Nephron (organoid): ENCODE measurements at regions not wholly inside any gene's neighbourhood (a gene's known extent, or its start where the extent isn't known, plus 50 kb on each side); places are given as distances from the start of the nearest gene placed in this dataset.
A peak's percentile ranks its signal among the peaks of the same experiment; 100 is the strongest.
"Not testable (repeated sequence)": the region's sequence is repeated elsewhere in the genome, so short reads cannot be mapped to it uniquely, and the experiment has no call there.

ENCODE experiments used
- H3K27ac Mint-ChIP-seq, 3 experiments: 2 replicates each; pipeline ENCODE4 v1.8.0; 2020; ENCODE audit warnings: mixed read lengths in 3 of 3, mild to moderate bottlenecking in 2 of 3, moderate library complexity in 1 of 3
- H3K27me3 Mint-ChIP-seq: 2 replicates; pipeline ENCODE4 v1.8.0; 2021; ENCODE audit warnings: low read depth, mild to moderate bottlenecking, moderate library complexity, mixed read lengths
- H3K36me3 Mint-ChIP-seq: 2 replicates; pipeline ENCODE4 v1.8.0; 2020; ENCODE audit warnings: low read depth, mixed read lengths
- H3K4me1 Mint-ChIP-seq: 2 replicates; pipeline ENCODE4 v1.8.0; 2020; ENCODE audit warnings: mixed read lengths
- H3K4me3 Mint-ChIP-seq, 3 experiments: 2 replicates each; pipeline ENCODE4 v1.8.0; 2020; ENCODE audit warnings: mild to moderate bottlenecking in 3 of 3, mixed read lengths in 3 of 3, moderate library complexity in 2 of 3
- H3K9me3 Mint-ChIP-seq: 2 replicates; pipeline ENCODE4 v1.8.0; 2020; ENCODE audit warnings: mixed read lengths
- TF ChIP-seq, protein P1 (sequence below), 3 experiments: fragments of 200-600 bp; sonication (generic); IDR thresholded peaks; one replicate each; pipeline ENCODE4 v1.5.0; 2021; ENCODE audit warnings: antibody characterized with exemption in 3 of 3; ENCODE audit not compliant: unreplicated experiment in 3 of 3

DNA sequence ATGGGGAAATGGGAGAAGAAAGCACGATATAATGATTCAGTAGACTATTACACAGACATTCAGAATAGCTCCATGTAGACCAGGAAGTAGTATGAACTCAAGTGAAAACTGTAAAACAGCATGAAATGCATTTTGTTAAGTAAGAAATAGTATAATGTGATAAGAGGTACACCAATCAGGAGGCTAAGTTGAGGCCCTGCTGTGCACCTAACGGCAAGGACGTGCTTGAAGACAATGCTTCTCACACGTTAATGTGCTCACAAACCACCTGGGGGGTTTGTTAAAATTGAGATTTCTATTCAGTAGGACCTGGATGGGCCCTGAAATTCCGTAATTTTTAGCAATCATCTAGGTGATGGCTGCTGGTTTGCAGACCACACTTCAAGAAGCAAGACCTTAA is 178.9 kb upstream of the SULF2 start:
- no peaks in the 10 kb centered on the region for H3K36me3 Mint-ChIP-seq
- H3K4me1 Mint-ChIP-seq = peaks cover 16% of the 10 kb centered on the region
- TF ChIP-seq, protein P1, sequence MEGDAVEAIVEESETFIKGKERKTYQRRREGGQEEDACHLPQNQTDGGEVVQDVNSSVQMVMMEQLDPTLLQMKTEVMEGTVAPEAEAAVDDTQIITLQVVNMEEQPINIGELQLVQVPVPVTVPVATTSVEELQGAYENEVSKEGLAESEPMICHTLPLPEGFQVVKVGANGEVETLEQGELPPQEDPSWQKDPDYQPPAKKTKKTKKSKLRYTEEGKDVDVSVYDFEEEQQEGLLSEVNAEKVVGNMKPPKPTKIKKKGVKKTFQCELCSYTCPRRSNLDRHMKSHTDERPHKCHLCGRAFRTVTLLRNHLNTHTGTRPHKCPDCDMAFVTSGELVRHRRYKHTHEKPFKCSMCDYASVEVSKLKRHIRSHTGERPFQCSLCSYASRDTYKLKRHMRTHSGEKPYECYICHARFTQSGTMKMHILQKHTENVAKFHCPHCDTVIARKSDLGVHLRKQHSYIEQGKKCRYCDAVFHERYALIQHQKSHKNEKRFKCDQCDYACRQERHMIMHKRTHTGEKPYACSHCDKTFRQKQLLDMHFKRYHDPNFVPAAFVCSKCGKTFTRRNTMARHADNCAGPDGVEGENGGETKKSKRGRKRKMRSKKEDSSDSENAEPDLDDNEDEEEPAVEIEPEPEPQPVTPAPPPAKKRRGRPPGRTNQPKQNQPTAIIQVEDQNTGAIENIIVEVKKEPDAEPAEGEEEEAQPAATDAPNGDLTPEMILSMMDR (IDR thresholded peaks at IDR 0.05; ENCODE audit: unreplicated experiment in 3 of 3) = no peak
- H3K9me3 Mint-ChIP-seq = no peaks in the 10 kb centered on the region
- H3K27me3 Mint-ChIP-seq = peaks cover 12% of the 10 kb centered on the region
- peak overlapping the region in 2 of 3 experiments; percentile 9 to 25 for H3K27ac Mint-ChIP-seq
- no peak overlapping the region for H3K4me3 Mint-ChIP-seq

DNA sequence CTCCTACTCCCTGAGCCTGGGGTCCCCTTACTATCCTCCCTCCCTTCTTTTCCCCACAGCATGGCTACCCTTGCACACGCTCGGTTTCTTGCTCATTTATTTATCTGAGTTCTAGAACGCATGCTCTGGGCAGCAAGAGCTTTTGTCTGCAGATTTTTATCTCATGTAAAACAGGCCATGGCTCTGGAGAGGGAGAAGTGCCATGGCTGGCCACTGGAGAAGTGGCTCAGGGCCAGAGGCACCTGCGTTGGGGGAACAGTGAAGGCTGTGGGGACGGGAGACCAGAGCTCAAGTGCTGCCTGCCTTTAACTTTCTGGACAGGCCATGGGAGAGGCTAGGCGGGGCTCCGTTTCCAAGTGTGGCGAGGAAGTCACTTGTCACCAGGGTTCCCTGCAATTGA is 177.7 kb upstream of the SULF2 start:
- Mint-ChIP-seq H3K27ac (no peak overlapping the region), H3K27me3 (peaks cover 12% of the 10 kb centered on the region), H3K4me3 (no peak overlapping the region), H3K9me3 (no peaks in the 10 kb centered on the region), H3K36me3 (no peaks in the 10 kb centered on the region), H3K4me1 (peaks cover 25% of the 10 kb centered on the region)
- TF ChIP-seq, protein P1 (IDR thresholded peaks at IDR 0.05; ENCODE audit: unreplicated experiment in 3 of 3) = no peak

GRCh38 chr20:47962286-47962963 is 177.1 kb upstream of the SULF2 start:
- no peak overlapping the region for H3K27ac Mint-ChIP-seq
- peaks cover 12% of the 10 kb centered on the region for H3K27me3 Mint-ChIP-seq
- H3K4me1 Mint-ChIP-seq = peaks cover 31% of the 10 kb centered on the region
- H3K4me3 Mint-ChIP-seq = no peak overlapping the region
- TF ChIP-seq, protein P1 (IDR thresholded peaks at IDR 0.05; ENCODE audit: unreplicated experiment in 3 of 3) = no peak
- H3K36me3 Mint-ChIP-seq = no peaks in the 10 kb centered on the region
- H3K9me3 Mint-ChIP-seq = no peaks in the 10 kb centered on the region

- peak overlapping the region in 1 of 3 experiments; percentile 13 for H3K4me3 Mint-ChIP-seq
- peaks cover 12% of the 10 kb centered on the region for H3K27me3 Mint-ChIP-seq
- H3K27ac Mint-ChIP-seq = peak overlapping the region in 1 of 3 experiments; percentile 20
- TF ChIP-seq, protein P1 (IDR thresholded peaks at IDR 0.05; ENCODE audit: unreplicated experiment in 3 of 3) = no peak
- H3K36me3 Mint-ChIP-seq = no peaks in the 10 kb centered on the region
- H3K4me1 Mint-ChIP-seq = peaks cover 45% of the 10 kb centered on the region
- H3K9me3 Mint-ChIP-seq = no peaks in the 10 kb centered on the region
Observed at GRCh38 chr20:47960769-47961541, 175.7 kb upstream of the SULF2 start.

DNA sequence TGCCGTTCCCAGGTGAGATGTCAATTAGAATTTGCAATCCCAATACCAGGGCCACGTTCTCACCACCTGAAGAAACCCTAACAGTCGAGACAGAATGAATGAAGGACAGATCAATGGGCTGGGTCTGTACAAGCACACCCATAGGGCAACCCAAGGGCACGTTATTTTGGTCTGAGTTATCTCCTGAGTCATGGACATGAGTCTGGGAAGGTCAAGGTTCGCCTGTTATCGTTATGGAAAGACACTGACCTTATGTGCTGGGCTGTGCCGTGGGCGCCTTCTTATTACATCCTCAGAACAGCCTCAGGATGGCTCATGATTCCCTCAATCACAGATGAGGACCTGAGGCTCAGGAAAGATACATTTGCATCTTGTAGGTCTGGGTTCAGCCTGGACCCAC is 175.0 kb upstream of the SULF2 start:
- Mint-ChIP-seq H3K4me1 (peaks cover 51% of the 10 kb centered on the region), H3K9me3 (no peaks in the 10 kb centered on the region), H3K4me3 (no peak overlapping the region), H3K27me3 (peaks cover 7% of the 10 kb centered on the region), H3K36me3 (no peaks in the 10 kb centered on the region), H3K27ac (no peak overlapping the region)
- TF ChIP-seq, protein P1 (IDR thresholded peaks at IDR 0.05; ENCODE audit: unreplicated experiment in 3 of 3) = no peak

- H3K27ac Mint-ChIP-seq = peak overlapping the region; percentile 74 to 89 (median 87)
Observed at GRCh38 chr20:47957989-47958801, 172.9 kb upstream of the SULF2 start.

More at GRCh38 chr20:47957989-47958801, 172.9 kb upstream of the SULF2 start:
- not testable (repeated sequence) for H3K9me3 Mint-ChIP-seq, H3K36me3 Mint-ChIP-seq
- Mint-ChIP-seq H3K27me3 (peaks cover 14% of the 10 kb centered on the region), H3K4me3 (peak overlapping the region in 1 of 3 experiments; percentile 18), H3K4me1 (peaks cover 55% of the 10 kb centered on the region)
